Caco-2 (cell line): ENCODE measurements at regions not wholly inside any gene's neighbourhood (a gene's known extent, or its start where the extent isn't known, plus 50 kb on each side); places are given as distances from the start of the nearest gene placed in this dataset.

Source experiments
- BruUV-seq: library from RNA; stranded (reverse); fragments of 400-500 nt; replicated peaks from 2 replicates; lab custom pipeline; 2021; lab: Mats Ljungman, UMichigan
- CTCF ChIA-PET: fragments of 300-600 bp; sonication (Branson Sonifier 250); formaldehyde crosslinking; loops from one replicate; lab custom pipeline; 2022; ENCODE audit warnings: antibody characterized with exemption; lab: Charles Lee
- POLR2A ChIA-PET: fragments of 300-600 bp; sonication (Branson Sonifier 250); formaldehyde crosslinking; loops from one replicate; lab custom pipeline; 2022; ENCODE audit warnings: antibody characterized with exemption; lab: Charles Lee
- DNase-seq, 2 experiments: peaks; one replicate each; pipeline versions ENCODE4 v3.0.0 to v3.0.0-alpha.2; 2020 to 2022
- H3K27me3 ChIP-seq: replicated peaks from 2 replicates; pipeline ENCODE4 v1.6.0; 2011; ENCODE audit warnings: low read length; ENCODE audit not compliant: control insufficient read depth, insufficient read depth
- H3K36me3 ChIP-seq: 2 replicates; pipeline ENCODE4 v1.5.1; 2011; ENCODE audit warnings: low read length; ENCODE audit not compliant: control insufficient read depth, insufficient read depth
- H3K4me1 ChIP-seq: fragments of 250-450 bp; sonication (Bioruptor Pico); 2 replicates; pipeline ENCODE4 v1.5.1; 2020; ENCODE audit warnings: mild to moderate bottlenecking
- H3K4me3 ChIP-seq: 2 replicates; pipeline ENCODE4 v1.5.1; 2011; ENCODE audit warnings: low read depth, mild to moderate bottlenecking, control low read depth, low read length
- H3K9me3 ChIP-seq: fragments of 250-450 bp; sonication (Bioruptor Pico); 2 replicates; pipeline ENCODE4 v1.5.1; 2020; ENCODE audit warnings: mild to moderate bottlenecking, moderate library complexity
- H3K27ac Mint-ChIP-seq: one replicate; pipeline ENCODE4 v1.8.0; 2022; ENCODE audit warnings: mixed read lengths; ENCODE audit not compliant: unreplicated experiment
- H3K27me3 Mint-ChIP-seq: one replicate; pipeline ENCODE4 v1.8.0; 2022; ENCODE audit warnings: mixed read lengths; ENCODE audit not compliant: insufficient read depth, unreplicated experiment
- H3K36me3 Mint-ChIP-seq: one replicate; pipeline ENCODE4 v1.8.0; 2022; ENCODE audit warnings: mild to moderate bottlenecking, mixed read lengths; ENCODE audit not compliant: insufficient read depth, unreplicated experiment
- H3K4me1 Mint-ChIP-seq: one replicate; pipeline ENCODE4 v1.8.0; 2022; ENCODE audit warnings: low read depth, mixed read lengths; ENCODE audit not compliant: unreplicated experiment
- H3K4me3 Mint-ChIP-seq: one replicate; pipeline ENCODE4 v1.8.0; 2022; ENCODE audit warnings: mild to moderate bottlenecking, moderate library complexity, mixed read lengths; ENCODE audit not compliant: unreplicated experiment
- H3K9me3 Mint-ChIP-seq: one replicate; pipeline ENCODE4 v1.8.0; 2022; ENCODE audit warnings: mixed read lengths; ENCODE audit not compliant: unreplicated experiment
- intact Hi-C: fragments of 100-400 bp; cut with micrococcal nuclease; formaldehyde crosslinking; loops from one replicate; pipeline ENCODE4 v1.10.0; 2022; ENCODE audit not compliant: unreplicated experiment
- TF ChIP-seq, protein P1 (sequence below), 2 experiments: fragments of 200-600 bp in 1 of 2; IDR thresholded peaks; 1 replicate in 1 of 2; 2 replicates in 1 of 2; pipeline versions ENCODE4 v1.5.1 to v1.8.0; 2011 to 2022; ENCODE audit warnings: antibody characterized with exemption in 1 of 2, control low read depth in 1 of 2, inconsistent platforms in 1 of 2, low read depth in 1 of 2, low read length in 1 of 2, mild to moderate bottlenecking in 1 of 2, moderate library complexity in 1 of 2; ENCODE audit not compliant: insufficient read depth in 1 of 2, severe bottlenecking in 1 of 2, unreplicated experiment in 1 of 2

- intact Hi-C loops: no loop called here
- H3K9me3 ChIP-seq: no peaks in the 10 kb centered on the region
- H3K4me1 Mint-ChIP-seq: no peaks in the 10 kb centered on the region
- no peaks in the 10 kb centered on the region; the same call in 1 of the 2 replicates for H3K27me3 ChIP-seq
- BruUV-seq: no TSS peak
- no peak overlapping the region for H3K4me3 Mint-ChIP-seq
- no peaks in the 10 kb centered on the region for H3K9me3 Mint-ChIP-seq
- TF ChIP-seq, protein P1, sequence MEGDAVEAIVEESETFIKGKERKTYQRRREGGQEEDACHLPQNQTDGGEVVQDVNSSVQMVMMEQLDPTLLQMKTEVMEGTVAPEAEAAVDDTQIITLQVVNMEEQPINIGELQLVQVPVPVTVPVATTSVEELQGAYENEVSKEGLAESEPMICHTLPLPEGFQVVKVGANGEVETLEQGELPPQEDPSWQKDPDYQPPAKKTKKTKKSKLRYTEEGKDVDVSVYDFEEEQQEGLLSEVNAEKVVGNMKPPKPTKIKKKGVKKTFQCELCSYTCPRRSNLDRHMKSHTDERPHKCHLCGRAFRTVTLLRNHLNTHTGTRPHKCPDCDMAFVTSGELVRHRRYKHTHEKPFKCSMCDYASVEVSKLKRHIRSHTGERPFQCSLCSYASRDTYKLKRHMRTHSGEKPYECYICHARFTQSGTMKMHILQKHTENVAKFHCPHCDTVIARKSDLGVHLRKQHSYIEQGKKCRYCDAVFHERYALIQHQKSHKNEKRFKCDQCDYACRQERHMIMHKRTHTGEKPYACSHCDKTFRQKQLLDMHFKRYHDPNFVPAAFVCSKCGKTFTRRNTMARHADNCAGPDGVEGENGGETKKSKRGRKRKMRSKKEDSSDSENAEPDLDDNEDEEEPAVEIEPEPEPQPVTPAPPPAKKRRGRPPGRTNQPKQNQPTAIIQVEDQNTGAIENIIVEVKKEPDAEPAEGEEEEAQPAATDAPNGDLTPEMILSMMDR (IDR thresholded peaks at IDR 0.05; ENCODE audit: insufficient read depth in 1 of 2, low read depth in 1 of 2, low read length in 1 of 2, severe bottlenecking in 1 of 2, unreplicated experiment in 1 of 2): no peak
- H3K36me3 ChIP-seq: no peaks in the 10 kb centered on the region
- no peaks in the 10 kb centered on the region for H3K4me1 ChIP-seq
- CTCF ChIA-PET: no interaction called here
- no peak overlapping the region for H3K4me3 ChIP-seq
- peaks cover 2% of the 10 kb centered on the region for H3K36me3 Mint-ChIP-seq
- no peak for DNase-seq
- POLR2A ChIA-PET: no interaction called here
- peaks cover 12% of the 10 kb centered on the region for H3K27me3 Mint-ChIP-seq
- no peak overlapping the region for H3K27ac Mint-ChIP-seq
Measured at GRCh38 chr14:96629082-96629481, 126.9 kb downstream of the PAPOLA start.

DNA sequence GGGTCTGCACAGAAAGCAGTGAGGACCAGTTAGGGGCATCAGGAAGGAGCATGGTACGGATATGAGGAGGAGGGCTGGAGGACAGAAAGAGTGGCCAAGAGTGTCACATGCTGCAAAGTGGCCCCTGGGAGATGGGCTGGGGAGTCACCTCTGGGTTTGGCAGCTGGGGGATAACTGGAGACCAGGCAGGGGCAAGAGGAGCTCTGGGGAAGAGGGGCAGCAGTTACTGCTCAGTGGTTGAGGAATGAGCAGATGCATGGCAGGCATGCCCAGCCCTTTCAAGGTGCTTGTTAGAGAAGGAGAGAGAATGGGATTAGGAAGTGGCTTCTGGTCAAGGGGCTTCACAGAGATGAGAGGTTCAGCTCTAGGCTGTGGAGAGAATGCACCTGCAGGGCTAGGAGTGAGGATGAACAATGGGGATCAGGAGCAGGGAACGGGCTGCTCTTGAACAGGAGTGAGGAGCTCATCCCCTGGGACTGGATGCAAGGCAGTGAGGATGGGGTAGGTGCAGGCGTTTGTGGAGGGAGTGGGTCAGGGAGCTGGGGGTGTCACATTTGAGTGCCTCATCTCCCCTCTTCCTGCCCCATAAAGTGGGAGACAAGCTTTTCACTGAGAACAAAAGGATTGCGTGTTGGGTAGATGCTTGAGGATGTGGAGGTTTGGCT is 127.5 kb downstream of the PAPOLA start:
- no peaks in the 10 kb centered on the region for H3K36me3 ChIP-seq
- H3K27me3 ChIP-seq: no peaks in the 10 kb centered on the region; the same call in 1 of the 2 replicates
- intact Hi-C loops: no loop called here
- no peaks in the 10 kb centered on the region for H3K4me1 Mint-ChIP-seq
- no peak for DNase-seq
- H3K27me3 Mint-ChIP-seq: peaks cover 7% of the 10 kb centered on the region
- H3K4me3 Mint-ChIP-seq: no peak overlapping the region
- TF ChIP-seq, protein P1 (IDR thresholded peaks at IDR 0.05; ENCODE audit: insufficient read depth in 1 of 2, low read depth in 1 of 2, low read length in 1 of 2, severe bottlenecking in 1 of 2, unreplicated experiment in 1 of 2): no peak
- no peak overlapping the region for H3K27ac Mint-ChIP-seq
- no TSS peak for BruUV-seq
- H3K36me3 Mint-ChIP-seq: no peaks in the 10 kb centered on the region
- H3K4me3 ChIP-seq: no peak overlapping the region
- no peaks in the 10 kb centered on the region for H3K4me1 ChIP-seq
- H3K9me3 Mint-ChIP-seq: no peaks in the 10 kb centered on the region
- ChIA-PET POLR2A (no interaction called here), CTCF (interaction anchor here (0.6 kb wide), 1 partner anchor 133 kb away, joined by 3 read pairs; no protein-coding TSS in a partner anchor)
- no peaks in the 10 kb centered on the region for H3K9me3 ChIP-seq

DNA sequence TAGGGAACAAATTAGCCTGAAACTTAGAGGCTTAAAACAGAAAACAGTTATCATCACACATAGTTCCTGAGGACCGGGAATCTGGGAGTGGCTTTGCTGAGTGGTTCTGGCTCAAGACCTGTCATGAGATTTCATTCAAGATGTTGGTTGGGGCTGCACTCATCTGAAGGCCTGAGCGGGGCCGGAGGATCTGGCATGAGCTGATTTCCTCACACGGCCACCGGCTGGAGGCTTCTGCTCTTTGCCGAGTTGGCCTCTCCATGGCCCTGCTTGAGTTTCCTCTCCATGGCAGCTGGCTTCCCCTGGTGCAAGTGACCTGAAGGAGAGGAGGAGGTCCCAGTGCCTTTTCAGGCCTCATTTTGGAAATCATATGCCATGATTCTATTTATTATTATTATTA is 128.1 kb downstream of the PAPOLA start:
- Mint-ChIP-seq H3K36me3 (no peaks in the 10 kb centered on the region), H3K27me3 (peaks cover 10% of the 10 kb centered on the region), H3K4me3 (no peak overlapping the region), H3K27ac (no peak overlapping the region), H3K9me3 (no peaks in the 10 kb centered on the region), H3K4me1 (no peaks in the 10 kb centered on the region)
- no peak for DNase-seq
- Histone ChIP-seq H3K9me3 (no peaks in the 10 kb centered on the region), H3K27me3 (no peaks in the 10 kb centered on the region; the same call in 1 of the 2 replicates), H3K4me1 (no peaks in the 10 kb centered on the region), H3K4me3 (no peak overlapping the region), H3K36me3 (no peaks in the 10 kb centered on the region)
- POLR2A ChIA-PET: no interaction called here
- CTCF ChIA-PET: interaction anchor here (0.6 kb wide), 1 partner anchor 132 kb away, joined by 3 read pairs; no protein-coding TSS in a partner anchor
- TF ChIP-seq, protein P1 (IDR thresholded peaks at IDR 0.05; ENCODE audit: insufficient read depth in 1 of 2, low read depth in 1 of 2, low read length in 1 of 2, severe bottlenecking in 1 of 2, unreplicated experiment in 1 of 2): no peak
- intact Hi-C loops: no loop called here
- no TSS peak for BruUV-seq
